IMR-90 (cell line): ENCODE measurements at regions not wholly inside any gene's neighbourhood (a gene's known extent, or its start where the extent isn't known, plus 50 kb on each side); places are given as distances from the start of the nearest gene placed in this dataset.

ENCODE experiments used
- ATAC-seq: fragments of 200-7000 bp; cut with Tn5 transposase; 2 replicates; pipeline ENCODE4 v1.9.1; 2020; ENCODE audit warnings: low read depth, mild to moderate bottlenecking, moderate library complexity
- BruUV-seq: library from RNA; stranded (reverse); fragments of 400-500 nt; replicated peaks from 2 replicates; lab custom pipeline; 2021; lab: Mats Ljungman, UMichigan
- CTCF ChIA-PET: fragments of 300-600 bp; formaldehyde crosslinking; extraction: SDS; loops from one replicate; lab custom pipeline; 2021; ENCODE audit warnings: antibody characterized with exemption; lab: Yijun Ruan, JAX
- POLR2A ChIA-PET: fragments of 300-600 bp; sonication (Branson Sonifier 250); formaldehyde crosslinking; loops from one replicate; lab custom pipeline; 2022; ENCODE audit warnings: antibody characterized with exemption; ENCODE audit not compliant: unreplicated experiment; lab: Charles Lee
- DNase-seq: peaks from one replicate; pipeline ENCODE4 v3.0.0; 2013
- H2AFZ ChIP-seq: replicated peaks from 2 replicates; pipeline ENCODE3; 2013; ENCODE audit warnings: low read length, mild to moderate bottlenecking; ENCODE audit not compliant: poor library complexity
- H2AK5ac ChIP-seq: 2 replicates; pipeline ENCODE4 v1.6.1; 2013; ENCODE audit warnings: low read depth, low read length, inconsistent platforms
- H2AK9ac ChIP-seq: replicated peaks from 2 replicates; pipeline ENCODE3; 2013; ENCODE audit warnings: mild to moderate bottlenecking, low read depth, low read length, moderate library complexity; ENCODE audit not compliant: poor library complexity
- H2BK120ac ChIP-seq: 2 replicates; pipeline ENCODE4 v1.6.1; 2013; ENCODE audit warnings: low read depth, low read length, inconsistent platforms
- H2BK15ac ChIP-seq: 3 replicates; pipeline ENCODE4 v1.6.1; 2013; ENCODE audit warnings: low read depth, low read length, inconsistent platforms
- H2BK20ac ChIP-seq: 2 replicates; pipeline ENCODE4 v1.6.1; 2013; ENCODE audit warnings: low read depth, mild to moderate bottlenecking, inconsistent platforms, low read length, moderate library complexity
- H2BK5ac ChIP-seq: 2 replicates; pipeline ENCODE4 v1.6.1; 2013; ENCODE audit warnings: mild to moderate bottlenecking, low read depth, low read length, inconsistent platforms; ENCODE audit not compliant: poor library complexity, severe bottlenecking
- H3K14ac ChIP-seq: replicated peaks from 2 replicates; pipeline ENCODE4 v1.6.1; 2013; ENCODE audit warnings: low read depth, low read length, inconsistent platforms
- H3K18ac ChIP-seq: 2 replicates; pipeline ENCODE4 v1.6.1; 2013; ENCODE audit warnings: low read depth, low read length, control low read depth
- H3K23ac ChIP-seq: 2 replicates; pipeline ENCODE4 v1.6.1; 2013; ENCODE audit warnings: low read depth, low read length, inconsistent platforms
- H3K27ac ChIP-seq: 2 replicates; pipeline ENCODE4 v1.5.1; 2013; ENCODE audit warnings: mild to moderate bottlenecking, control low read depth, low read length; ENCODE audit not compliant: insufficient read depth
- H3K27me3 ChIP-seq: 2 replicates; pipeline ENCODE4 v1.6.1; 2013; ENCODE audit warnings: low read length; ENCODE audit not compliant: control insufficient read depth, insufficient read depth
- H3K36me3 ChIP-seq: 2 replicates; pipeline ENCODE4 v1.6.1; 2013; ENCODE audit warnings: low read length, mixed read lengths; ENCODE audit not compliant: control insufficient read depth, insufficient read depth
- H3K4ac ChIP-seq: 2 replicates; pipeline ENCODE4 v1.6.1; 2013; ENCODE audit warnings: low read depth, low read length, inconsistent platforms
- H3K4me1 ChIP-seq: 2 replicates; pipeline ENCODE4 v1.6.1; 2013; ENCODE audit warnings: low read length, mixed read lengths; ENCODE audit not compliant: control insufficient read depth, insufficient read depth
- H3K4me2 ChIP-seq: 2 replicates; pipeline ENCODE4 v1.6.1; 2013; ENCODE audit warnings: low read depth, mild to moderate bottlenecking, control low read depth, low read length, moderate library complexity
- H3K4me3 ChIP-seq: 2 replicates; pipeline ENCODE4 v1.5.1; 2013; ENCODE audit warnings: low read depth, mild to moderate bottlenecking, control low read depth, low read length, moderate library complexity; ENCODE audit not compliant: insufficient read depth
- H3K56ac ChIP-seq: 2 replicates; pipeline ENCODE4 v1.6.1; 2013; ENCODE audit warnings: low read length, inconsistent platforms; ENCODE audit not compliant: insufficient read depth; ENCODE audit errors: extremely low read depth
- H3K79me1 ChIP-seq, 2 experiments: 2 replicates each; pipeline ENCODE4 v1.6.1; 2013; ENCODE audit warnings: low read length in 2 of 2, inconsistent platforms in 1 of 2, low read depth in 1 of 2
- H3K9ac ChIP-seq: 2 replicates; pipeline ENCODE4 v1.6.1; 2013; ENCODE audit warnings: low read depth, low read length, control low read depth
- H3K9me1 ChIP-seq: 2 replicates; pipeline ENCODE4 v1.6.1; 2013; ENCODE audit warnings: low read length, inconsistent platforms; ENCODE audit not compliant: insufficient read depth
- H3K9me3 ChIP-seq: 2 replicates; pipeline ENCODE4 v1.6.1; 2013; ENCODE audit warnings: low read length; ENCODE audit not compliant: control insufficient read depth, insufficient read depth
- H4K20me1 ChIP-seq: 2 replicates; pipeline ENCODE4 v1.6.1; 2013; ENCODE audit warnings: low read length, inconsistent platforms; ENCODE audit not compliant: insufficient read depth
- H4K5ac ChIP-seq: 2 replicates; pipeline ENCODE4 v1.6.1; 2013; ENCODE audit warnings: mild to moderate bottlenecking, low read depth, low read length, control low read depth
- H4K8ac ChIP-seq, 2 experiments: 2 replicates each; pipeline ENCODE4 v1.6.1; 2013; ENCODE audit warnings: low read depth in 2 of 2, low read length in 2 of 2, control low read depth in 1 of 2, inconsistent platforms in 1 of 2
- H4K91ac ChIP-seq: 2 replicates; pipeline ENCODE4 v1.6.1; 2013; ENCODE audit warnings: low read depth, low read length, inconsistent platforms; ENCODE audit not compliant: insufficient read depth
- BHLHE40 ChIP-seq: fragments of 150-350 bp; IDR thresholded peaks from 2 replicates; pipeline ENCODE4 v1.6.1; 2016; ENCODE audit warnings: mild to moderate bottlenecking, low read depth, low read length
- CTCF ChIP-seq: conservative IDR thresholded peaks from 2 replicates; pipeline ENCODE4 v1.5.1; 2012; ENCODE audit warnings: mild to moderate bottlenecking, low read depth, low read length, improper control_type of control experiment
- ELK1 ChIP-seq: fragments of 150-350 bp; IDR thresholded peaks from 2 replicates; pipeline ENCODE4 v1.6.1; 2016; ENCODE audit warnings: low read depth, mild to moderate bottlenecking, low read length, moderate library complexity, borderline replicate concordance
- FOS ChIP-seq: fragments of 150-350 bp; IDR thresholded peaks from 2 replicates; pipeline ENCODE4 v1.6.1; 2016; ENCODE audit warnings: low read depth, low read length
- MAFK ChIP-seq: IDR thresholded peaks from 2 replicates; pipeline ENCODE4 v1.6.1; 2012; ENCODE audit warnings: low read depth, low read length, improper control_type of control experiment
- MXI1 ChIP-seq: IDR thresholded peaks from 2 replicates; pipeline ENCODE4 v1.6.1; 2012; ENCODE audit warnings: low read depth, mild to moderate bottlenecking, low read length, moderate library complexity, borderline replicate concordance
- POLR2A ChIP-seq: IDR thresholded peaks from 2 replicates; pipeline ENCODE4 v1.6.1; 2012; ENCODE audit warnings: mild to moderate bottlenecking, low read depth, low read length
- RAD21 ChIP-seq: IDR thresholded peaks from 2 replicates; pipeline ENCODE4 v1.6.1; 2012; ENCODE audit warnings: low read length, improper control_type of control experiment
- RFX5 ChIP-seq: IDR thresholded peaks from 2 replicates; pipeline ENCODE4 v1.8.0; 2012; ENCODE audit warnings: low read depth, mild to moderate bottlenecking, low read length, moderate library complexity
- USF2 ChIP-seq: fragments of 150-350 bp; IDR thresholded peaks from 2 replicates; pipeline ENCODE4 v1.6.1; 2017; ENCODE audit warnings: mild to moderate bottlenecking, antibody characterized with exemption, low read length, low read depth
- WGBS, 2 experiments: methylation state at CpG; one replicate each; pipeline versions ENCODE4 v1.1.5 to v1.1.7; 2013; ENCODE audit warnings: missing lambda C conversion rate in 2 of 2; ENCODE audit not compliant: insufficient read length in 1 of 2; ENCODE audit errors: extremely low coverage in 2 of 2; 5-methylcytosine and 5-hydroxymethylcytosine counted together
- dilution Hi-C: fragments of 300-500 bp; cut with HindIII; formaldehyde crosslinking; loops from one replicate; pipeline ENCODE4 v1.14.3; 2018; ENCODE audit warnings: low sequenced_read_pairs; ENCODE audit not compliant: unreplicated experiment
- in situ Hi-C: fragments of 300-500 bp; cut with MboI; formaldehyde crosslinking; loops from 3 replicates; pipeline ENCODE4 v1.14.3; 2019; ENCODE audit warnings: low sequenced_read_pairs, inconsistent platforms, mixed read lengths
- intact Hi-C: fragments of 100-400 bp; cut with micrococcal nuclease; formaldehyde crosslinking; loops from 2 replicates; pipeline ENCODE4 v1.10.0; 2022

GRCh38 chr9:119436261-119436660 lies 67.0 kb upstream of the BRINP1 start:
- no peak overlapping the region for H3K56ac ChIP-seq
- TF ChIP-seq RAD21 = no peak
- TF ChIP-seq MAFK = no peak
- TF ChIP-seq POLR2A = no peak
- no peak for TF ChIP-seq MXI1
- TF ChIP-seq USF2 = no peak
- TF ChIP-seq ELK1 = no peak
- no peak for TF ChIP-seq BHLHE40
- no peak for TF ChIP-seq RFX5
- no peak for TF ChIP-seq FOS
- TF ChIP-seq CTCF = no peak
- no peak overlapping the region for H3K4ac ChIP-seq
- H4K20me1 ChIP-seq = no peaks in the 10 kb centered on the region
- H3K9me1 ChIP-seq = no peaks in the 10 kb centered on the region
- ChIA-PET CTCF (no interaction called here), POLR2A (no interaction called here)
- no peaks in the 10 kb centered on the region for H3K79me1 ChIP-seq
- no peak overlapping the region for H2BK5ac ChIP-seq
- H2BK15ac ChIP-seq = no peak overlapping the region
- H2BK120ac ChIP-seq = no peak overlapping the region
- no peaks in the 10 kb centered on the region for H3K4me1 ChIP-seq
- H4K8ac ChIP-seq = no peak overlapping the region
- no peak overlapping the region for H3K27ac ChIP-seq
- H4K91ac ChIP-seq = no peak overlapping the region
- H3K23ac ChIP-seq = no peak overlapping the region
- dilution Hi-C loops (no loop called here), in situ Hi-C loops (no loop called here), intact Hi-C loops (no loop called here)
- 80% methylated on average over 1 of the region's 2 CpGs; no CpG with 5 or more reads in 1 of the 2 experiments for WGBS, 2 experiments
- no peak for ATAC-seq
- H2AK9ac ChIP-seq = no peak overlapping the region
- no peaks in the 10 kb centered on the region for H3K27me3 ChIP-seq
- no peak overlapping the region for H4K5ac ChIP-seq
- no peak for DNase-seq
- no peak overlapping the region for H3K4me2 ChIP-seq
- H2AFZ ChIP-seq = no peak overlapping the region
- peaks cover 7% of the 10 kb centered on the region for H3K9me3 ChIP-seq
- H2BK20ac ChIP-seq = no peak overlapping the region
- no TSS peak for BruUV-seq
- no peaks in the 10 kb centered on the region for H3K36me3 ChIP-seq
- no peak overlapping the region for H2AK5ac ChIP-seq
- no peak overlapping the region for H3K9ac ChIP-seq
- H3K4me3 ChIP-seq = no peak overlapping the region
- H3K14ac ChIP-seq = no peak overlapping the region
- H3K18ac ChIP-seq = no peak overlapping the region
